ENCODE measurements at regions not wholly inside any gene's neighbourhood (a gene's known extent, or its start where the extent isn't known, plus 50 kb on each side); places are given as distances from the start of the nearest gene placed in this dataset.
"Not testable (repeated sequence)": the region's sequence is repeated elsewhere in the genome, so short reads cannot be mapped to it uniquely, and the experiment has no call there.

- H3K9me3 Mint-ChIP-seq (ENCODE audit: insufficient read depth), result peaks cover 17% of the 10 kb centered on the region
- H3K27ac Mint-ChIP-seq, result no peak overlapping the region
- ChIA-PET POLR2A (no interaction called here), CTCF (no interaction called here)
- ATAC-seq (no peak), DNase-seq (no peak)
- no peak overlapping the region for H3K4me3 Mint-ChIP-seq
- H3K36me3 Mint-ChIP-seq (ENCODE audit: low read depth), result no peaks in the 10 kb centered on the region
- no peaks in the 10 kb centered on the region for H3K27me3 Mint-ChIP-seq (ENCODE audit: low read depth)
- peaks cover 2% of the 10 kb centered on the region for H3K4me1 Mint-ChIP-seq (ENCODE audit: low read depth)
Measured at GRCh38 chr5:99258819-99259218, 330.0 kb upstream of the CHD1 start.

- Mint-ChIP-seq H3K36me3 (ENCODE audit: low read depth) (no peaks in the 10 kb centered on the region), H3K9me3 (ENCODE audit: insufficient read depth) (no peaks in the 10 kb centered on the region), H3K4me3 (no peak overlapping the region), H3K27me3 (ENCODE audit: low read depth) (no peaks in the 10 kb centered on the region), H3K4me1 (ENCODE audit: low read depth) (no peaks in the 10 kb centered on the region), H3K27ac (no peak overlapping the region)
- DNase-seq, result no peak
- POLR2A ChIA-PET, result no interaction called here
- no peak for ATAC-seq
- CTCF ChIA-PET, result no interaction called here
Measured at GRCh38 chr5:99248066-99248465, 319.3 kb upstream of the CHD1 start.

- DNase-seq (no peak), ATAC-seq (no peak)
- Mint-ChIP-seq H3K4me1 (ENCODE audit: low read depth) (no peaks in the 10 kb centered on the region), H3K9me3 (ENCODE audit: insufficient read depth) (no peaks in the 10 kb centered on the region), H3K27me3 (ENCODE audit: low read depth) (no peaks in the 10 kb centered on the region), H3K4me3 (no peak overlapping the region), H3K27ac (no peak overlapping the region), H3K36me3 (ENCODE audit: low read depth) (no peaks in the 10 kb centered on the region)
- ChIA-PET CTCF (no interaction called here), POLR2A (no interaction called here)
Measured at GRCh38 chr5:99247346-99247745, 318.5 kb upstream of the CHD1 start.

GRCh38 chr5:99243111-99243510 lies 314.3 kb upstream of the CHD1 start:
- ATAC-seq (no peak), DNase-seq (no peak)
- H3K27ac Mint-ChIP-seq, result no peak overlapping the region
- CTCF ChIA-PET, result no interaction called here
- H3K9me3 Mint-ChIP-seq (ENCODE audit: insufficient read depth), result no peaks in the 10 kb centered on the region
- no peaks in the 10 kb centered on the region for H3K36me3 Mint-ChIP-seq (ENCODE audit: low read depth)
- H3K4me3 Mint-ChIP-seq, result no peak overlapping the region
- no peaks in the 10 kb centered on the region for H3K4me1 Mint-ChIP-seq (ENCODE audit: low read depth)
- POLR2A ChIA-PET, result no interaction called here
- H3K27me3 Mint-ChIP-seq (ENCODE audit: low read depth), result no peaks in the 10 kb centered on the region

GRCh38 chr5:99239826-99240360 lies 311.1 kb upstream of the CHD1 start:
- Mint-ChIP-seq H3K27ac (no peak overlapping the region), H3K9me3 (ENCODE audit: insufficient read depth) (no peaks in the 10 kb centered on the region)

DNA sequence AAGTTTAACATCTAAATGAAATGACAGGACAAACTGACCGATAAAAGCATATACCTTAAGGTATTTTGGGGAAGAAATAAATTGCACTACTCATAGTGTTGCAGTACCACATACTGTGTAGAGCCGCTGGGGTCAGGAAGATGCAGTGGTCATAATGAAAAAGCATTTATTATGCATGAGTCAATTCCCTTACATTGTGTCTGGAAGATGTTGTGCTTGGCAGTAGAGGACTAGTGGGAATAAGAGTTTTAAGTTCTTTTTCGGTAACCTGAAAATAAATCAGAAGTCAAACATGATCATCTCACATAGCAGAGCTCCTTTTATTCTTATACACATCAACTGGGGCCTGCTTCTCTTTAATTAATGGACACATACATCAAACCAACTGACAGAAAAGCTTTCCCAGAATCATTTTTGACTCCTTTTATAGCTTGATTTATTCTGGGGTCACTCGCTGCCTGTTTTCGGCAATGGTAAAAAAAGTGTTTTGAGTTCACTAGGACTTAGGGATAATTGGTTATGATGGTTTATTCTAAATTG lies 262.5 kb upstream of the CHD1 start:
- Mint-ChIP-seq H3K27me3 (ENCODE audit: low read depth) (no peaks in the 10 kb centered on the region), H3K4me1 (ENCODE audit: low read depth) (no peaks in the 10 kb centered on the region), H3K4me3 (no peak overlapping the region), H3K9me3 (ENCODE audit: insufficient read depth) (no peaks in the 10 kb centered on the region), H3K27ac (no peak overlapping the region), H3K36me3 (ENCODE audit: low read depth) (no peaks in the 10 kb centered on the region)
- CTCF ChIA-PET, result no interaction called here
- no peak for DNase-seq
- POLR2A ChIA-PET, result no interaction called here
- ATAC-seq, result no peak

More at GRCh38 chr5:99239826-99240360, 311.1 kb upstream of the CHD1 start:
- ChIA-PET POLR2A (no interaction called here), CTCF (no interaction called here)
- H3K27me3 Mint-ChIP-seq (ENCODE audit: low read depth), result no peaks in the 10 kb centered on the region
- no peaks in the 10 kb centered on the region for H3K36me3 Mint-ChIP-seq (ENCODE audit: low read depth)
- H3K4me3 Mint-ChIP-seq, result no peak overlapping the region
- ATAC-seq (no peak), DNase-seq (no peak)
- no peaks in the 10 kb centered on the region for H3K4me1 Mint-ChIP-seq (ENCODE audit: low read depth)

- Mint-ChIP-seq H3K36me3 (ENCODE audit: low read depth) (no peaks in the 10 kb centered on the region), H3K9me3 (ENCODE audit: insufficient read depth) (no peaks in the 10 kb centered on the region), H3K27ac (no peak overlapping the region), H3K4me3 (no peak overlapping the region), H3K4me1 (ENCODE audit: low read depth) (no peaks in the 10 kb centered on the region), H3K27me3 (ENCODE audit: low read depth) (no peaks in the 10 kb centered on the region)
- CTCF ChIA-PET, result no interaction called here
- DNase-seq, result no peak
- POLR2A ChIA-PET, result no interaction called here
- ATAC-seq, result no peak
Measured at GRCh38 chr5:99187611-99188010, 258.8 kb upstream of the CHD1 start.

DNA sequence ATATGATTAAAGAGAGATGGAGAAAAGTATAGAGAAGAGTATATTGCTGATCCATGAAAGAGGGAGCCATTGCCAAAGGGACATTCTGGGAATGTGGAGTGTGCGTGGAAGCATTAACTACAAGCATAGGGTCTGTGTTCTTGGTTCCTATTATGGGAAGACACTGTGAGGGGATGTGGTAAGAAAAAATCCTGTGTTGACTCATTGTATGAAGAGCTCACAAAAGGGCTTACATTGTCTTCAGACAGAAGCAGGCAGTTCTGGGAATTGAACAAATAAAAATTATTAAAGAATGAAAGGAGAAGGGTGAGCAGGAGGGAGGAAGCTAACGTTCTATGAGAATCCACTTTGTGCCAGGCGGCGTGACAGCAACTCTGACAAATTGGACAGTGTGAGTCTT lies 250.4 kb upstream of the CHD1 start:
- ChIA-PET CTCF (no interaction called here), POLR2A (no interaction called here)
- no peak for ATAC-seq
- Mint-ChIP-seq H3K4me1 (ENCODE audit: low read depth) (no peaks in the 10 kb centered on the region), H3K36me3 (ENCODE audit: low read depth) (no peaks in the 10 kb centered on the region), H3K4me3 (no peak overlapping the region), H3K27ac (no peak overlapping the region), H3K27me3 (ENCODE audit: low read depth) (no peaks in the 10 kb centered on the region), H3K9me3 (ENCODE audit: insufficient read depth) (no peaks in the 10 kb centered on the region)
- no peak for DNase-seq

- Mint-ChIP-seq H3K36me3 (ENCODE audit: low read depth) (no peaks in the 10 kb centered on the region), H3K27me3 (ENCODE audit: low read depth) (no peaks in the 10 kb centered on the region), H3K27ac (no peak overlapping the region), H3K9me3 (ENCODE audit: insufficient read depth) (no peaks in the 10 kb centered on the region), H3K4me3 (no peak overlapping the region), H3K4me1 (ENCODE audit: low read depth) (no peaks in the 10 kb centered on the region)
- DNase-seq (no peak), ATAC-seq (no peak)
- ChIA-PET CTCF (no interaction called here), POLR2A (no interaction called here)
Measured at GRCh38 chr5:99177796-99178195, 249.0 kb upstream of the CHD1 start.

DNA sequence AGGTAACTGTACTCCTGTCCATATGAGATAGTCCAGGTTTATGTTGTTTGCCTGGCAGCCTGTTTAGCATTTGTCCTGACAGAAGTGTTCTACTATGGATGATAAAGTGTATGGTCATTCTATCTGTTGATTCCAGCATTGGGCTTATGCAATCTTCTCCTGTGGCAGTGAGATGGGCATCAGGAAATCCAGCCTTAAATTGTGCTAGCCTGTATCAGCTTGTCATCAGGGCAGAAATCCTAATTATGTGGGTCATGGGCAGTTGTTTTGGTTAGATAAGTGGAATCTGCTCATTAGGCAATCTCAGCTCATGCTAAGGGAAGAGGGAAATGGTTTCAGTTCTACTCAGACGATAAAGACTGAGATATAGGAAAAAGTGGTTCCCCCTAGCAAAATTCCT lies 247.4 kb upstream of the CHD1 start:
- no peak for DNase-seq
- no peak for ATAC-seq
- no peak overlapping the region for H3K4me3 Mint-ChIP-seq
- H3K27ac Mint-ChIP-seq, result no peak overlapping the region
- H3K36me3 Mint-ChIP-seq (ENCODE audit: low read depth), result no peaks in the 10 kb centered on the region
- H3K27me3 Mint-ChIP-seq (ENCODE audit: low read depth), result no peaks in the 10 kb centered on the region
- no peaks in the 10 kb centered on the region for H3K4me1 Mint-ChIP-seq (ENCODE audit: low read depth)
- CTCF ChIA-PET, result no interaction called here
- POLR2A ChIA-PET, result no interaction called here
- no peaks in the 10 kb centered on the region for H3K9me3 Mint-ChIP-seq (ENCODE audit: insufficient read depth)

GRCh38 chr5:99169309-99169708 lies 240.5 kb upstream of the CHD1 start:
- no peaks in the 10 kb centered on the region for H3K9me3 Mint-ChIP-seq (ENCODE audit: insufficient read depth)
- H3K27ac Mint-ChIP-seq, result no peak overlapping the region
- no peaks in the 10 kb centered on the region for H3K36me3 Mint-ChIP-seq (ENCODE audit: low read depth)
- ChIA-PET CTCF (no interaction called here), POLR2A (no interaction called here)
- no peak for DNase-seq
- ATAC-seq, result no peak
- no peak overlapping the region for H3K4me3 Mint-ChIP-seq
- H3K4me1 Mint-ChIP-seq (ENCODE audit: low read depth), result no peaks in the 10 kb centered on the region
- H3K27me3 Mint-ChIP-seq (ENCODE audit: low read depth), result no peaks in the 10 kb centered on the region

- DNase-seq; POLR2A ChIA-PET; H3K27ac Mint-ChIP-seq; H3K4me1 Mint-ChIP-seq (ENCODE audit: low read depth); H3K36me3 Mint-ChIP-seq (ENCODE audit: low read depth); CTCF ChIA-PET; H3K9me3 Mint-ChIP-seq (ENCODE audit: insufficient read depth); H3K27me3 Mint-ChIP-seq (ENCODE audit: low read depth); ATAC-seq; H3K4me3 Mint-ChIP-seq: not testable (repeated sequence)
Measured at GRCh38 chr5:99161538-99161937, 232.7 kb upstream of the CHD1 start.

GRCh38 chr5:99156688-99157087 lies 227.9 kb upstream of the CHD1 start:
- POLR2A ChIA-PET, result no interaction called here
- ATAC-seq (no peak), DNase-seq (no peak)
- Mint-ChIP-seq H3K4me1 (ENCODE audit: low read depth) (no peaks in the 10 kb centered on the region), H3K4me3 (no peak overlapping the region), H3K36me3 (ENCODE audit: low read depth) (no peaks in the 10 kb centered on the region), H3K27ac (no peak overlapping the region), H3K9me3 (ENCODE audit: insufficient read depth) (no peaks in the 10 kb centered on the region), H3K27me3 (ENCODE audit: low read depth) (no peaks in the 10 kb centered on the region)
- CTCF ChIA-PET, result no interaction called here

Data from activated CD8-positive, alpha-beta T cell treated with anti-CD3 and anti-CD28 coated beads, Interleukin-2, amount 10 ng/mL, durations not matched to agents 7 days and 5 days (primary cell).